Type B pancreatic cell (in vitro differentiated cells): ENCODE measurements at regions not wholly inside any gene's neighbourhood (a gene's known extent, or its start where the extent isn't known, plus 50 kb on each side); places are given as distances from the start of the nearest gene placed in this dataset.
"Not testable (repeated sequence)": the region's sequence is repeated elsewhere in the genome, so short reads cannot be mapped to it uniquely, and the experiment has no call there.

Experiments used
- DNase-seq: peaks from one replicate; pipeline ENCODE4 v3.0.0; 2021; ENCODE audit warnings: mixed read lengths; ENCODE audit not compliant: unreplicated experiment; ENCODE audit errors: extremely low spot score
- H3K27ac Mint-ChIP-seq: 2 replicates; pipeline ENCODE4 v1.8.0; 2021; ENCODE audit warnings: mild to moderate bottlenecking, mixed read lengths
- H3K27me3 Mint-ChIP-seq: 2 replicates; pipeline ENCODE4 v1.8.0; 2021; ENCODE audit warnings: mixed read lengths
- H3K36me3 Mint-ChIP-seq: 2 replicates; pipeline ENCODE4 v1.8.0; 2021; ENCODE audit warnings: mixed read lengths
- H3K4me1 Mint-ChIP-seq: one replicate; pipeline ENCODE4 v1.8.0; 2021; ENCODE audit warnings: mixed read lengths; ENCODE audit not compliant: unreplicated experiment
- H3K4me3 Mint-ChIP-seq: 2 replicates; pipeline ENCODE4 v1.8.0; 2021; ENCODE audit warnings: mild to moderate bottlenecking, mixed read lengths
- H3K9me3 Mint-ChIP-seq: 2 replicates; pipeline ENCODE4 v1.8.0; 2021; ENCODE audit warnings: mixed read lengths
- CTCF ChIP-seq: fragments of 200-600 bp; sonication (generic); conservative IDR thresholded peaks from 2 replicates; pipeline ENCODE4 v1.5.0; 2021; ENCODE audit warnings: antibody characterized with exemption, mild to moderate bottlenecking

GRCh38 chr6:78799682-78800081 lies 67.7 kb upstream of the IRAK1BP1 start:
- H3K9me3 Mint-ChIP-seq: peaks cover 11% of the 10 kb centered on the region
- TF ChIP-seq CTCF: no peak
- H3K36me3 Mint-ChIP-seq: no peaks in the 10 kb centered on the region
- no peak overlapping the region for H3K4me3 Mint-ChIP-seq
- H3K27me3 Mint-ChIP-seq: no peaks in the 10 kb centered on the region
- H3K27ac Mint-ChIP-seq: no peak overlapping the region
- no peaks in the 10 kb centered on the region for H3K4me1 Mint-ChIP-seq
- no peak for DNase-seq

GRCh38 chr6:78806792-78807191 lies 60.6 kb upstream of the IRAK1BP1 start:
- not testable (repeated sequence) for H3K4me1 Mint-ChIP-seq, H3K36me3 Mint-ChIP-seq, H3K27me3 Mint-ChIP-seq, DNase-seq, H3K9me3 Mint-ChIP-seq, H3K4me3 Mint-ChIP-seq, H3K27ac Mint-ChIP-seq

GRCh38 chr6:78807655-78808355 lies 59.5 kb upstream of the IRAK1BP1 start:
- not testable (repeated sequence) for H3K4me3 Mint-ChIP-seq, H3K27me3 Mint-ChIP-seq, H3K9me3 Mint-ChIP-seq, H3K4me1 Mint-ChIP-seq, DNase-seq, H3K27ac Mint-ChIP-seq, H3K36me3 Mint-ChIP-seq

GRCh38 chr6:78808356-78808891 lies 58.9 kb upstream of the IRAK1BP1 start:
- Mint-ChIP-seq H3K27me3 (no peaks in the 10 kb centered on the region), H3K4me1 (no peaks in the 10 kb centered on the region), H3K4me3 (no peak overlapping the region), H3K36me3 (no peaks in the 10 kb centered on the region), H3K27ac (no peak overlapping the region), H3K9me3 (no peaks in the 10 kb centered on the region)
- TF ChIP-seq CTCF: no peak
- no peak for DNase-seq

- no peak overlapping the region for H3K4me3 Mint-ChIP-seq
- no peak overlapping the region for H3K27ac Mint-ChIP-seq
- no peak for TF ChIP-seq CTCF
- H3K27me3 Mint-ChIP-seq: no peaks in the 10 kb centered on the region
- H3K9me3 Mint-ChIP-seq: no peaks in the 10 kb centered on the region
- H3K36me3 Mint-ChIP-seq: no peaks in the 10 kb centered on the region
- DNase-seq: no peak
- no peaks in the 10 kb centered on the region for H3K4me1 Mint-ChIP-seq
These were observed 58.4 kb upstream of the IRAK1BP1 start for GRCh38 chr6:78808933-78809332.

GRCh38 chr6:78810146-78810545 lies 57.2 kb upstream of the IRAK1BP1 start:
- no peak overlapping the region for H3K27ac Mint-ChIP-seq
- peak; percentile 73 for TF ChIP-seq CTCF
- H3K4me1 Mint-ChIP-seq: no peaks in the 10 kb centered on the region
- no peaks in the 10 kb centered on the region for H3K9me3 Mint-ChIP-seq
- no peaks in the 10 kb centered on the region for H3K36me3 Mint-ChIP-seq
- H3K27me3 Mint-ChIP-seq: no peaks in the 10 kb centered on the region
- H3K4me3 Mint-ChIP-seq: no peak overlapping the region
- no peak for DNase-seq
